Uterus (tissue), 2 donors: ENCODE measurements at regions not wholly inside any gene's neighbourhood (a gene's known extent, or its start where the extent isn't known, plus 50 kb on each side); places are given as distances from the start of the nearest gene placed in this dataset.
"Not testable (repeated sequence)": the region's sequence is repeated elsewhere in the genome, so short reads cannot be mapped to it uniquely, and the experiment has no call there.

Source experiments
- POLR2A ChIP-seq, 2 donors: fragments of 450-650 bp; IDR thresholded peaks; one replicate each; pipeline ENCODE4 v1.6.1; 2016; ENCODE audit warnings: antibody characterized with exemption in 2 of 2, mild to moderate bottlenecking in 1 of 2, moderate library complexity in 1 of 2
- TF ChIP-seq, protein P1 (sequence below), 4 experiments: fragments of 200-600 bp in 2 of 4; fragments of 450-650 bp in 2 of 4; sonication (generic) in 2 of 4; IDR thresholded peaks; one replicate each; pipeline ENCODE4 v1.5.1; 2016 to 2019; ENCODE audit warnings: antibody characterized with exemption in 4 of 4, mild to moderate bottlenecking in 2 of 4, moderate library complexity in 1 of 4

DNA sequence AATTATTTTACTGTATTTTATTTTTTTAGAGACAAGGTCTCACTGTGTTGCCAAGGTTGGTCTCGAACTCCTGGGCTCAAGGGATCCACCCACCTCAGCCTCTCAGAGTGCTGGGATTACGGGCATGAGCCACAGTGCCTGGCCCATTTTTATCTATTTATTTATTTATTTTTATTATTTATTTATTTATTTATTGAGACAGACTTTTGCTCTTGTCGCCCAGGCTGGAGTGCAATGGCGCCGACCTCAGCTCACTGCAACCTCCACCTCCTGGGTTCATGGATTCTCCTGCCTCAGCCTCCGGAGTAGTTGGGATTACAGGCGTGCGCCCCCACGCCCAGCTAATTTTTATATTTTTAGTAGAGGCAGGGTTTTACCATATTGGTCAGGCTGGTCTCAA is 52.0 kb upstream of the TFRC start:
- TF ChIP-seq, protein P1, sequence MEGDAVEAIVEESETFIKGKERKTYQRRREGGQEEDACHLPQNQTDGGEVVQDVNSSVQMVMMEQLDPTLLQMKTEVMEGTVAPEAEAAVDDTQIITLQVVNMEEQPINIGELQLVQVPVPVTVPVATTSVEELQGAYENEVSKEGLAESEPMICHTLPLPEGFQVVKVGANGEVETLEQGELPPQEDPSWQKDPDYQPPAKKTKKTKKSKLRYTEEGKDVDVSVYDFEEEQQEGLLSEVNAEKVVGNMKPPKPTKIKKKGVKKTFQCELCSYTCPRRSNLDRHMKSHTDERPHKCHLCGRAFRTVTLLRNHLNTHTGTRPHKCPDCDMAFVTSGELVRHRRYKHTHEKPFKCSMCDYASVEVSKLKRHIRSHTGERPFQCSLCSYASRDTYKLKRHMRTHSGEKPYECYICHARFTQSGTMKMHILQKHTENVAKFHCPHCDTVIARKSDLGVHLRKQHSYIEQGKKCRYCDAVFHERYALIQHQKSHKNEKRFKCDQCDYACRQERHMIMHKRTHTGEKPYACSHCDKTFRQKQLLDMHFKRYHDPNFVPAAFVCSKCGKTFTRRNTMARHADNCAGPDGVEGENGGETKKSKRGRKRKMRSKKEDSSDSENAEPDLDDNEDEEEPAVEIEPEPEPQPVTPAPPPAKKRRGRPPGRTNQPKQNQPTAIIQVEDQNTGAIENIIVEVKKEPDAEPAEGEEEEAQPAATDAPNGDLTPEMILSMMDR (IDR thresholded peaks at IDR 0.05): not testable (repeated sequence)
- TF ChIP-seq POLR2A (IDR thresholded peaks at IDR 0.05): not testable (repeated sequence)
